ENCODE measurements at regions not wholly inside any gene's neighbourhood (a gene's known extent, or its start where the extent isn't known, plus 50 kb on each side); places are given as distances from the start of the nearest gene placed in this dataset.

DNA sequence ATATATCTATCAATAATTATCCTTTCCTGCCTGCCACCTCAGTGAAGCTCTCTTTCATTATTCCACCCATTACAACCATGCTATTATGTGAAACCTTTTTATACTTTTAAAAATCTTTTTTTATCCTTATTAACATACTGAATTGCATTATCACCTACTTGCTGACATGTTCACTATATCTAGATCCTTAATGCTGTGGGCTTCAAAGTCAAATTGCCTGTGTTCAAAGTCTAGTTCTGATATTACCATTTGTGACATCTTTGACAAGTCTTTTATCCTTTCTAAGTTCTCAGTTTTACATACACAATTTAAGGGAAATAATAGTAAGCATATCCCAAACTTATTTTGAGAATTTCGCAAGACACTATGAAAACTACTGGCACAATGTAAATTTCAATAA, 2239.4 kb downstream of the LRRC4C start:
- Mint-ChIP-seq H3K4me3 (no peak overlapping the region), H3K9me3 (peaks cover 65% of the 10 kb centered on the region), H3K27me3 (ENCODE audit: low read depth) (no peaks in the 10 kb centered on the region; the same call in 1 of the 2 replicates), H3K36me3 (peaks cover 46% of the 10 kb centered on the region), H3K27ac (no peak overlapping the region), H3K4me1 (no peaks in the 10 kb centered on the region)
- POLR2A ChIA-PET = no interaction called here
- ATAC-seq (no peak), DNase-seq (ENCODE audit: low spot score) (no peak)
- TF ChIP-seq SOX15 (CRISPR knock-in tag; IDR thresholded peaks at IDR 0.05) (no peak), ZBTB21 (CRISPR knock-in tag; IDR thresholded peaks at IDR 0.05; ENCODE audit: borderline replicate concordance) (no peak), ESRRA (CRISPR knock-in tag; IDR thresholded peaks at IDR 0.05; ENCODE audit: borderline replicate concordance) (no peak), NR3C1 (CRISPR knock-in tag; conservative IDR thresholded peaks at IDR 0.05; ENCODE audit: low read depth) (no peak), OVOL2 (CRISPR knock-in tag; IDR thresholded peaks at IDR 0.05; ENCODE audit: borderline replicate concordance) (no peak), ZNF317 (CRISPR knock-in tag; IDR thresholded peaks at IDR 0.05; ENCODE audit: borderline replicate concordance, low read depth) (no peak), ZNF121 (CRISPR knock-in tag; IDR thresholded peaks at IDR 0.05) (no peak)
- TF ChIP-seq, protein P1, sequence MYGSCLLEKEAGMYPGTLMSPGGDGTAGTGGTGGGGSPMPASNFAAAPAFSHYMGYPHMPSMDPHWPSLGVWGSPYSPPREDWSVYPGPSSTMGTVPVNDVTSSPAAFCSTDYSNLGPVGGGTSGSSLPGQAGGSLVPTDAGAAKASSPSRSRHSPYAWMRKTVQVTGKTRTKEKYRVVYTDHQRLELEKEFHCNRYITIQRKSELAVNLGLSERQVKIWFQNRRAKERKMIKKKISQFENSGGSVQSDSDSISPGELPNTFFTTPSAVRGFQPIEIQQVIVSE (CRISPR knock-in tag; IDR thresholded peaks at IDR 0.05; ENCODE audit: borderline replicate concordance) = no peak
- TF ChIP-seq, protein P2, sequence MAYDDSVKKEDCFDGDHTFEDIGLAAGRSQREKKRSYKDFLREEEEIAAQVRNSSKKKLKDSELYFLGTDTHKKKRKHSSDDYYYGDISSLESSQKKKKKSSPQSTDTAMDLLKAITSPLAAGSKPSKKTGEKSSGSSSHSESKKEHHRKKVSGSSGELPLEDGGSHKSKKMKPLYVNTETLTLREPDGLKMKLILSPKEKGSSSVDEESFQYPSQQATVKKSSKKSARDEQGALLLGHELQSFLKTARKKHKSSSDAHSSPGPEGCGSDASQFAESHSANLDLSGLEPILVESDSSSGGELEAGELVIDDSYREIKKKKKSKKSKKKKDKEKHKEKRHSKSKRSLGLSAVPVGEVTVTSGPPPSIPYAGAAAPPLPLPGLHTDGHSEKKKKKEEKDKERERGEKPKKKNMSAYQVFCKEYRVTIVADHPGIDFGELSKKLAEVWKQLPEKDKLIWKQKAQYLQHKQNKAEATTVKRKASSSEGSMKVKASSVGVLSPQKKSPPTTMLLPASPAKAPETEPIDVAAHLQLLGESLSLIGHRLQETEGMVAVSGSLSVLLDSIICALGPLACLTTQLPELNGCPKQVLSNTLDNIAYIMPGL (CRISPR knock-in tag; IDR thresholded peaks at IDR 0.05) = no peak
- TF ChIP-seq, protein P3, sequence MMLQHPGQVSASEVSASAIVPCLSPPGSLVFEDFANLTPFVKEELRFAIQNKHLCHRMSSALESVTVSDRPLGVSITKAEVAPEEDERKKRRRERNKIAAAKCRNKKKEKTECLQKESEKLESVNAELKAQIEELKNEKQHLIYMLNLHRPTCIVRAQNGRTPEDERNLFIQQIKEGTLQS (CRISPR knock-in tag; conservative IDR thresholded peaks at IDR 0.05) = no peak
- TF ChIP-seq, protein P4, sequence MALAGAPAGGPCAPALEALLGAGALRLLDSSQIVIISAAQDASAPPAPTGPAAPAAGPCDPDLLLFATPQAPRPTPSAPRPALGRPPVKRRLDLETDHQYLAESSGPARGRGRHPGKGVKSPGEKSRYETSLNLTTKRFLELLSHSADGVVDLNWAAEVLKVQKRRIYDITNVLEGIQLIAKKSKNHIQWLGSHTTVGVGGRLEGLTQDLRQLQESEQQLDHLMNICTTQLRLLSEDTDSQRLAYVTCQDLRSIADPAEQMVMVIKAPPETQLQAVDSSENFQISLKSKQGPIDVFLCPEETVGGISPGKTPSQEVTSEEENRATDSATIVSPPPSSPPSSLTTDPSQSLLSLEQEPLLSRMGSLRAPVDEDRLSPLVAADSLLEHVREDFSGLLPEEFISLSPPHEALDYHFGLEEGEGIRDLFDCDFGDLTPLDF (CRISPR knock-in tag; IDR thresholded peaks at IDR 0.05) = no peak
- TF ChIP-seq, protein P5, sequence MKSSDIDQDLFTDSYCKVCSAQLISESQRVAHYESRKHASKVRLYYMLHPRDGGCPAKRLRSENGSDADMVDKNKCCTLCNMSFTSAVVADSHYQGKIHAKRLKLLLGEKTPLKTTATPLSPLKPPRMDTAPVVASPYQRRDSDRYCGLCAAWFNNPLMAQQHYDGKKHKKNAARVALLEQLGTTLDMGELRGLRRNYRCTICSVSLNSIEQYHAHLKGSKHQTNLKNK (CRISPR knock-in tag; IDR thresholded peaks at IDR 0.05) = no peak
- CTCF ChIA-PET = no interaction called here

DNA sequence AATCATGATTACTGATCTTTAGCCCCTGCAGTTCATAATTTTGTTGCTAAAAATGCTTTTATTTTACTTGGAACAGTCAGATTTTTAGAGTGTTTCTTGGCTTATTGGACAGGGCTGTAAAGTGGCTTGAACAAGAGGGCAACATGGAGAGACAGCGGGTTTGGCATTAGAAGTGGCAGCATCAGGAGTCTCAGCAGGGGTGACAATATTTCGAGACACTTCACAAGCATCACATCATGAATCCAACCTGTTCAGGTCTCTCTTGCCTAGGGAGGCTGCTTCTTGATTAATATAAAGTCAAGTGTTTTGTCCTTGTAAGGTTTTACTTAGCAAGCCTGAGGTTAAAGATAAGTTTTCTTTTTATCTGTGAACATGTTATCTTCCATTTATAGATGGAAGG, 2249.5 kb downstream of the LRRC4C start:
- Mint-ChIP-seq H3K36me3 (peaks cover 46% of the 10 kb centered on the region), H3K27ac (no peak overlapping the region), H3K4me1 (no peaks in the 10 kb centered on the region), H3K4me3 (no peak overlapping the region), H3K27me3 (ENCODE audit: low read depth) (no peaks in the 10 kb centered on the region; the same call in 1 of the 2 replicates), H3K9me3 (peaks cover 63% of the 10 kb centered on the region)
- no peak for DNase-seq (ENCODE audit: low spot score)
- ATAC-seq = no peak
- POLR2A ChIA-PET = no interaction called here
- CTCF ChIA-PET = no interaction called here
- TF ChIP-seq, protein P6, sequence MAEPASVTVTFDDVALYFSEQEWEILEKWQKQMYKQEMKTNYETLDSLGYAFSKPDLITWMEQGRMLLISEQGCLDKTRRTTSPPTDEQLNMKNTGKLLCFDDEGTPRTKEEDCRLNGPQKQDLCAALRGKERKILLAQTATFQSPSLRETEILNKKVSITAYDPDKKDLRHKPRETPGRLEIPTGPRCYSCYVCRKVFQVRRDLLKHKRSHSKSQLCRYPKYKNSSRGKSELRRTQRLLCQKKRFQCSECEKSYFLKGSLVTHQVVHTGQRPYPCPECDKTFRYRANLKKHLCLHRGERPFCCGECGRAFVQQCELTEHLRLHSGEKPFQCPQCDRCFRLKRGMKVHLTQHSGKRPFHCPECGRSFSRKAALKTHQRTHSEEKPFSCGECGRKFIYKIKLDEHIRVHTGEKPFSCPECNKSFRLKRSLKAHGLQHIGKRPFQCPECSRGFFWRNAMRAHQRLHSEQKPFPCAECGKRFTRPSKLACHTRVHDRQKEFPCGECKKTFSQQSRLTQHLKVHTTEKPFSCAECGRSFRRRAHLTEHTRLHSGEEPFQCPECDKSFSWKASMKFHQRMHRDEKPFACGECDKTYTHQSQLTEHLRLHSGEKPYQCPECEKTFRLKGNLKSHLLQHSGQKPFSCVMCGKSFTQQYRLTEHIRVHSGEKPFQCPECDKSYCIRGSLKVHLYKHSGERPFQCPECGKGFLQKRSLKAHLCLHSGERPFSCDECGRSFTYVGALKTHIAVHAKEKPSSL (CRISPR knock-in tag; conservative IDR thresholded peaks at IDR 0.05) = no peak
- TF ChIP-seq ZNF138 (CRISPR knock-in tag; conservative IDR thresholded peaks at IDR 0.05) (no peak), CREM (CRISPR knock-in tag; IDR thresholded peaks at IDR 0.05) (no peak), ZNF317 (CRISPR knock-in tag; IDR thresholded peaks at IDR 0.05; ENCODE audit: borderline replicate concordance, low read depth) (no peak)
- TF ChIP-seq, protein P7, sequence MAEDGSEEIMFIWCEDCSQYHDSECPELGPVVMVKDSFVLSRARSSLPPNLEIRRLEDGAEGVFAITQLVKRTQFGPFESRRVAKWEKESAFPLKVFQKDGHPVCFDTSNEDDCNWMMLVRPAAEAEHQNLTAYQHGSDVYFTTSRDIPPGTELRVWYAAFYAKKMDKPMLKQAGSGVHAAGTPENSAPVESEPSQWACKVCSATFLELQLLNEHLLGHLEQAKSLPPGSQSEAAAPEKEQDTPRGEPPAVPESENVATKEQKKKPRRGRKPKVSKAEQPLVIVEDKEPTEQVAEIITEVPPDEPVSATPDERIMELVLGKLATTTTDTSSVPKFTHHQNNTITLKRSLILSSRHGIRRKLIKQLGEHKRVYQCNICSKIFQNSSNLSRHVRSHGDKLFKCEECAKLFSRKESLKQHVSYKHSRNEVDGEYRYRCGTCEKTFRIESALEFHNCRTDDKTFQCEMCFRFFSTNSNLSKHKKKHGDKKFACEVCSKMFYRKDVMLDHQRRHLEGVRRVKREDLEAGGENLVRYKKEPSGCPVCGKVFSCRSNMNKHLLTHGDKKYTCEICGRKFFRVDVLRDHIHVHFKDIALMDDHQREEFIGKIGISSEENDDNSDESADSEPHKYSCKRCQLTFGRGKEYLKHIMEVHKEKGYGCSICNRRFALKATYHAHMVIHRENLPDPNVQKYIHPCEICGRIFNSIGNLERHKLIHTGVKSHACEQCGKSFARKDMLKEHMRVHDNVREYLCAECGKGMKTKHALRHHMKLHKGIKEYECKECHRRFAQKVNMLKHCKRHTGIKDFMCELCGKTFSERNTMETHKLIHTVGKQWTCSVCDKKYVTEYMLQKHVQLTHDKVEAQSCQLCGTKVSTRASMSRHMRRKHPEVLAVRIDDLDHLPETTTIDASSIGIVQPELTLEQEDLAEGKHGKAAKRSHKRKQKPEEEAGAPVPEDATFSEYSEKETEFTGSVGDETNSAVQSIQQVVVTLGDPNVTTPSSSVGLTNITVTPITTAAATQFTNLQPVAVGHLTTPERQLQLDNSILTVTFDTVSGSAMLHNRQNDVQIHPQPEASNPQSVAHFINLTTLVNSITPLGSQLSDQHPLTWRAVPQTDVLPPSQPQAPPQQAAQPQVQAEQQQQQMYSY (CRISPR knock-in tag; IDR thresholded peaks at IDR 0.05) = no peak
- TF ChIP-seq, protein P8, sequence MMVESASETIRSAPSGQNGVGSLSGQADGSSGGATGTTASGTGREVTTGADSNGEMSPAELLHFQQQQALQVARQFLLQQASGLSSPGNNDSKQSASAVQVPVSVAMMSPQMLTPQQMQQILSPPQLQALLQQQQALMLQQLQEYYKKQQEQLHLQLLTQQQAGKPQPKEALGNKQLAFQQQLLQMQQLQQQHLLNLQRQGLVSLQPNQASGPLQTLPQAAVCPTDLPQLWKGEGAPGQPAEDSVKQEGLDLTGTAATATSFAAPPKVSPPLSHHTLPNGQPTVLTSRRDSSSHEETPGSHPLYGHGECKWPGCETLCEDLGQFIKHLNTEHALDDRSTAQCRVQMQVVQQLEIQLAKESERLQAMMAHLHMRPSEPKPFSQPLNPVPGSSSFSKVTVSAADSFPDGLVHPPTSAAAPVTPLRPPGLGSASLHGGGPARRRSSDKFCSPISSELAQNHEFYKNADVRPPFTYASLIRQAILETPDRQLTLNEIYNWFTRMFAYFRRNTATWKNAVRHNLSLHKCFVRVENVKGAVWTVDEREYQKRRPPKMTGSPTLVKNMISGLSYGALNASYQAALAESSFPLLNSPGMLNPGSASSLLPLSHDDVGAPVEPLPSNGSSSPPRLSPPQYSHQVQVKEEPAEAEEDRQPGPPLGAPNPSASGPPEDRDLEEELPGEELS (CRISPR knock-in tag; IDR thresholded peaks at IDR 0.05) = no peak

Measured in WTC11 (cell line).